Tibial artery (tissue), 4 donors: ENCODE measurements at regions not wholly inside any gene's neighbourhood (a gene's known extent, or its start where the extent isn't known, plus 50 kb on each side); places are given as distances from the start of the nearest gene placed in this dataset.

Experiments used
- DNase-seq, 2 donors: peaks; one replicate each; pipeline ENCODE4 v3.0.0-alpha.2; 2019
- H3K27ac ChIP-seq, 2 donors: fragments of 200-600 bp; sonication (generic) in 1 of 2; 1 replicate in 1 of 2; 2 replicates in 1 of 2; pipeline ENCODE4 v1.5.1; 2018 to 2019; ENCODE audit warnings: mild to moderate bottlenecking in 1 of 2
- H3K27me3 ChIP-seq, 2 donors: fragments of 200-600 bp; sonication (generic) in 1 of 2; one replicate each; pipeline versions ENCODE4 v1.5.1 to v1.6.0; 2016 to 2019
- H3K36me3 ChIP-seq, 3 donors: fragments of 200-600 bp; sonication (generic) in 2 of 3; one replicate each; pipeline ENCODE4 v1.5.1; 2016 to 2019; ENCODE audit warnings: mild to moderate bottlenecking in 2 of 3
- H3K4me1 ChIP-seq, 4 donors: fragments of 200-600 bp; sonication (generic) in 2 of 4; 1 replicate in 3 of 4; 2 replicates in 1 of 4; pipeline ENCODE4 v1.5.1; 2016 to 2019
- H3K4me3 ChIP-seq, 2 donors: fragments of 200-600 bp; sonication (generic) in 1 of 2; 1 replicate in 1 of 2; 2 replicates in 1 of 2; pipeline ENCODE4 v1.5.1; 2018 to 2019; ENCODE audit warnings: mild to moderate bottlenecking in 2 of 2
- H3K9me3 ChIP-seq, 3 donors: fragments of 200-600 bp; sonication (generic) in 1 of 3; one replicate each; pipeline ENCODE4 v1.5.1; 2016 to 2019
- intact Hi-C: fragments of 100-400 bp; cut with DNase I; formaldehyde crosslinking; loops from one replicate; pipeline ENCODE4 v1.15.0; 2023; ENCODE audit warnings: low total_unique reads
- TF ChIP-seq, protein P1 (sequence below), 2 experiments: fragments of 200-600 bp in 1 of 2; fragments of 450-650 bp in 1 of 2; IDR thresholded peaks; one replicate each; pipeline ENCODE4 v1.5.1; 2017 to 2019; ENCODE audit warnings: antibody characterized with exemption in 2 of 2, mild to moderate bottlenecking in 1 of 2, moderate library complexity in 1 of 2

DNA sequence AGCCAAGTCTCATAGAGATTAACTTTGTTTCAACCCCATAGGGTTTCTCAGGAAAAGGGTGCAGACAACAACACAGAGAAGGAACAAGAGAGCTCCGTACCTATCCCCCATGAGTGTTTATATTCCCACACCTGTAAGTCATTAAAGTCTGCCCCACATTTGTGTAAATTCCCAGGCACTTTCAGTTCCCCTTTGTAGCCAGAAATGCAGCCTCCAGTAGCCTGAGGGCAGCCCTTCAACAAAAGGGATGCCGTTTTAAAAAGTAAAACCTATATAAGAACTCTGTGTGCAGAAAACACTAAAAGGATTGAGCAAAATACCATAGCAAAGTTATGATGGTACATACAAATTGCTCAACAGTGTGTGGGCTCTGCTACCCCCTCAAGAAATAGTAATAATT, 59.7 kb upstream of the TMEM108 start:
- Histone ChIP-seq H3K4me3 (no peak overlapping the region), H3K27ac (no peak overlapping the region), H3K4me1 (peaks cover 0 to 3% (median 0%) of the 10 kb centered on the region in 4 donors), H3K27me3 (no peaks in the 10 kb centered on the region), H3K9me3 (no peaks in the 10 kb centered on the region), H3K36me3 (no peaks in the 10 kb centered on the region)
- intact Hi-C loops: no loop called here
- no peak for DNase-seq
- TF ChIP-seq, protein P1, sequence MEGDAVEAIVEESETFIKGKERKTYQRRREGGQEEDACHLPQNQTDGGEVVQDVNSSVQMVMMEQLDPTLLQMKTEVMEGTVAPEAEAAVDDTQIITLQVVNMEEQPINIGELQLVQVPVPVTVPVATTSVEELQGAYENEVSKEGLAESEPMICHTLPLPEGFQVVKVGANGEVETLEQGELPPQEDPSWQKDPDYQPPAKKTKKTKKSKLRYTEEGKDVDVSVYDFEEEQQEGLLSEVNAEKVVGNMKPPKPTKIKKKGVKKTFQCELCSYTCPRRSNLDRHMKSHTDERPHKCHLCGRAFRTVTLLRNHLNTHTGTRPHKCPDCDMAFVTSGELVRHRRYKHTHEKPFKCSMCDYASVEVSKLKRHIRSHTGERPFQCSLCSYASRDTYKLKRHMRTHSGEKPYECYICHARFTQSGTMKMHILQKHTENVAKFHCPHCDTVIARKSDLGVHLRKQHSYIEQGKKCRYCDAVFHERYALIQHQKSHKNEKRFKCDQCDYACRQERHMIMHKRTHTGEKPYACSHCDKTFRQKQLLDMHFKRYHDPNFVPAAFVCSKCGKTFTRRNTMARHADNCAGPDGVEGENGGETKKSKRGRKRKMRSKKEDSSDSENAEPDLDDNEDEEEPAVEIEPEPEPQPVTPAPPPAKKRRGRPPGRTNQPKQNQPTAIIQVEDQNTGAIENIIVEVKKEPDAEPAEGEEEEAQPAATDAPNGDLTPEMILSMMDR (IDR thresholded peaks at IDR 0.05): no peak

DNA sequence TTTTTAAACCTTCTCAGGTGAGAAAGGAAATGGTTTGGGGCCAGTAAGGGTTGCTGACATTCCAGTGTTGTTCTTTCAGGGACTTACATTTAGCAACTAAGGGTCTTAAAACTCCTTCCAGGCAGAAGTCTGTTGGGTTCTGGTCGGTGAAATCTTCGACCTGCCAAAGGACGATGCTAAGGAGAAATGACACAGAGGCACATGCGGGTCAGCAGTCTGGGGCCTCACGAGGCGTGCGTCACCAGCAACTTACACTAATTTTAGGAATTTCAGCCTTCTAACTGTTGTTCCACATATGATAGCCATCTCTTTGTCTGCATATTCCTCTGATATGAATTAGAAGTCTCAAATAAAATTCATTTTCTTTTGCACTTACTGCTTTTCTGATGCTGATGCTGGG, 64.1 kb upstream of the TMEM108 start:
- Histone ChIP-seq H3K4me1 (no peaks in the 10 kb centered on the region), H3K27ac (no peak overlapping the region), H3K9me3 (no peaks in the 10 kb centered on the region), H3K4me3 (no peak overlapping the region), H3K36me3 (no peaks in the 10 kb centered on the region), H3K27me3 (no peaks in the 10 kb centered on the region)
- no peak for DNase-seq
- intact Hi-C loops: no loop called here
- TF ChIP-seq, protein P1 (IDR thresholded peaks at IDR 0.05): no peak

DNA sequence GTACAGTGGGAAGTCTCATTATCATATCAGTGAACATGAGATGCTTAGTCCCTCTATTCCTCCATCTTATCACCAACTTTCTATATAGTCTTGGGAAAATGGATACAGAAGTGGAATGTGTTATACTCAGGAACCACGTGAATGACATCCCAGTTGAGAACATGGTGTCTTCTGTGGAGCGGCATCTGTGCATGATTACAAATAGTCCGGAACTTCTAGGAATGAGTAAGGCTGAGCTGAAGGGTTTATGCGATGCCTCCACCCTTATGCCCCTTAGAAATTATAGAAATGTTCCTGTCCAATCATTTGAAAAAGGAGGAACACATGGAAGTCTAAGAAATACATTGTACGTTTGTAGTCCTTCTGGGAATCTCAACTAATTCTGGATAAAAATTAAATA, 64.8 kb upstream of the TMEM108 start:
- Histone ChIP-seq H3K27me3 (no peaks in the 10 kb centered on the region), H3K9me3 (no peaks in the 10 kb centered on the region), H3K4me1 (no peaks in the 10 kb centered on the region), H3K4me3 (no peak overlapping the region), H3K36me3 (no peaks in the 10 kb centered on the region), H3K27ac (no peak overlapping the region)
- TF ChIP-seq, protein P1 (IDR thresholded peaks at IDR 0.05): no peak
- DNase-seq: no peak
- intact Hi-C loops: no loop called here

DNA sequence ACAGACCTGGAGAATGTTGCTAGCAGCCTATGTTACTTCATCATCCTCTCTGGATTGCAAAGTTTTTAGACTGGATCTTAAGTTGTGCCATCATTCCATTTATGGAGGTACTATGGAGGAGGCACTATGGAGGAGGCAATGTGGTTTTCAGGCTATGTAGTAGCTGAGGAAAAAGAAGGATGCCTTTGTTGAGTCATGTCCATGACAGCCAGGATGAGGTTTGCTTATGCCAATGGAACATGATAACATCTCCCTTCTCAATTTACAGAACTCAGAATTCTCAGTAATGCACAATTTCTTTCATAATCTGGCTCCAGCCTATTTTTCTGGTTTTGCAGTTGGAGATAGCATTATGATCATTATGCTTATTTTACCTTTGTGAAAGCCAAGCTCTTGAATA, 65.9 kb upstream of the TMEM108 start:
- intact Hi-C loops: no loop called here
- no peak for DNase-seq
- TF ChIP-seq, protein P1 (IDR thresholded peaks at IDR 0.05): no peak
- H3K27me3 ChIP-seq: no peaks in the 10 kb centered on the region
- no peaks in the 10 kb centered on the region for H3K4me1 ChIP-seq
- H3K4me3 ChIP-seq: no peak overlapping the region
- H3K27ac ChIP-seq: no peak overlapping the region
- H3K36me3 ChIP-seq: no peaks in the 10 kb centered on the region
- no peaks in the 10 kb centered on the region for H3K9me3 ChIP-seq

DNA sequence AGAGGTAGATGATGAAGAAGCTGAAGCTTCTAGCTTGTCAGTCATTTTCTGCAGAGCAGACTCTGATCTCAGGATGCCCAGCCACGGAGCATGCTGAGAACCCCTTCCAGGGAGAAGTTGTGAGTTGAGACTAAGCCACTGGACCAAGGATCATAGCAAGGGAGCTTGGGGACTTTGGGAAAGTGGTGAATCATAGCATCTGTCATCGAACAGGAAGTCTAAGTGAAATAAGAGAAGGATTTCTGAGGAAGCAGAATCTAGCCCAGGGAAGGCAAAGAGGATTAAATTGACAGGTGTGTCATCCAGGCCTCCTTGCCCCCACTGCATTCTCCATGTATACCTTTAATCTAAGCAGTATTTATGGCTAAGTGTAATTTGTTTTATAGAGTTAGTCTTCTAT, 71.8 kb upstream of the TMEM108 start:
- H3K4me3 ChIP-seq: no peak overlapping the region
- TF ChIP-seq, protein P1 (IDR thresholded peaks at IDR 0.05): no peak
- intact Hi-C loops: loop anchor here (5.0 kb wide), 1 partner anchor 1456 kb away; no protein-coding TSS in a partner anchor

DNA sequence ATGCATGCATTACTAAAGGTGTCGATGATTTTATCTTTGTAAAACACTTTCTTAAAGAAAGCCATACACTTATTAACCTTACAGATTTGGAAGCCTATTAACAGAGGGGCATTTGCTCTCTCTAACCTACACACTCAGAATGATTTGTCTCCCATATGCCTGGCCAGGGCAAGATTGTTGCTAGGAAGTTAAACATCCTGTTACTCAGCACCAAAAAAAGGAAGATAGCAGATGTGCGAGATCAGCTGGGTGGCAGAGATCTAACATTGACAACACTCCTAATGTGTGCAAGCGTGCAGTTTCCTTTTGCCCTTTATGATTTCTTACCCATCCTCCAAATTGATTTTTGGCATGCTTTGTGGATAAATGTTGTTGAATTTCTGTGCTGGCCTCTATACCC, 73.9 kb upstream of the TMEM108 start:
- no peaks in the 10 kb centered on the region for H3K4me1 ChIP-seq
- H3K9me3 ChIP-seq: no peaks in the 10 kb centered on the region
- no peaks in the 10 kb centered on the region for H3K36me3 ChIP-seq
- no peak overlapping the region for H3K27ac ChIP-seq
- H3K27me3 ChIP-seq: no peaks in the 10 kb centered on the region
- intact Hi-C loops: no loop called here
- TF ChIP-seq, protein P1 (IDR thresholded peaks at IDR 0.05): no peak
- no peak overlapping the region for H3K4me3 ChIP-seq
- no peak for DNase-seq

More for the DNA sequence above, 71.8 kb upstream of the TMEM108 start:
- no peak for DNase-seq
- Histone ChIP-seq H3K4me1 (no peaks in the 10 kb centered on the region), H3K9me3 (no peaks in the 10 kb centered on the region), H3K27me3 (no peaks in the 10 kb centered on the region), H3K27ac (no peak overlapping the region), H3K36me3 (no peaks in the 10 kb centered on the region)
